ENCODE measurements at regions not wholly inside any gene's neighbourhood (a gene's known extent, or its start where the extent isn't known, plus 50 kb on each side); places are given as distances from the start of the nearest gene placed in this dataset.

DNA sequence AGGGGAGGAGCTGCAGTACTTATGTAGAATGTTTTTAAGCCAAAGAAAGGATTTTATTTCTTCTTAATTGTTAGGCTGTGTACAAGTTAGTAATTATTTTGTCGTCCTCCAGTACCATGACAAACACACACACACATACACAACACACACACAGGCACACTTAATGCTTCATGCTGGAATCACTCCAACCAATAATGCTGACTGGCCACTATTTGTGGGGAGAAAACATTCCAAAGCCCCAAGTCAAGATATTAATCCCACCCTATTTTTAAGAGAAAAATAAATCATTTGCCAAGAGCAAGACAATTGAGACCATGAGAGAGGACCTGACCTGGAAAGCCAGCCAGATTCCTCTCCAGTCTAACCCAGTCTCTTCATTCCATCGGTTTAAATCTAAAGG, 51.8 kb upstream of the TMCO5A start:
- TF ChIP-seq, protein P1, sequence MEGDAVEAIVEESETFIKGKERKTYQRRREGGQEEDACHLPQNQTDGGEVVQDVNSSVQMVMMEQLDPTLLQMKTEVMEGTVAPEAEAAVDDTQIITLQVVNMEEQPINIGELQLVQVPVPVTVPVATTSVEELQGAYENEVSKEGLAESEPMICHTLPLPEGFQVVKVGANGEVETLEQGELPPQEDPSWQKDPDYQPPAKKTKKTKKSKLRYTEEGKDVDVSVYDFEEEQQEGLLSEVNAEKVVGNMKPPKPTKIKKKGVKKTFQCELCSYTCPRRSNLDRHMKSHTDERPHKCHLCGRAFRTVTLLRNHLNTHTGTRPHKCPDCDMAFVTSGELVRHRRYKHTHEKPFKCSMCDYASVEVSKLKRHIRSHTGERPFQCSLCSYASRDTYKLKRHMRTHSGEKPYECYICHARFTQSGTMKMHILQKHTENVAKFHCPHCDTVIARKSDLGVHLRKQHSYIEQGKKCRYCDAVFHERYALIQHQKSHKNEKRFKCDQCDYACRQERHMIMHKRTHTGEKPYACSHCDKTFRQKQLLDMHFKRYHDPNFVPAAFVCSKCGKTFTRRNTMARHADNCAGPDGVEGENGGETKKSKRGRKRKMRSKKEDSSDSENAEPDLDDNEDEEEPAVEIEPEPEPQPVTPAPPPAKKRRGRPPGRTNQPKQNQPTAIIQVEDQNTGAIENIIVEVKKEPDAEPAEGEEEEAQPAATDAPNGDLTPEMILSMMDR (IDR thresholded peaks at IDR 0.05; ENCODE audit: insufficient read depth, low read length, severe bottlenecking), result no peak
- H3K36me3 ChIP-seq (ENCODE audit: control insufficient read depth, insufficient read depth, low read length), result no peaks in the 10 kb centered on the region
- no peak overlapping the region for H3K4me3 ChIP-seq (ENCODE audit: low read depth, low read length)
- H3K27me3 ChIP-seq (ENCODE audit: control insufficient read depth, insufficient read depth, low read length), result peaks cover 8% of the 10 kb centered on the region
- FAIRE-seq, result no peak
- no peak for DNase-seq (ENCODE audit: low read depth)
